K562 (cell line): ENCODE measurements at regions not wholly inside any gene's neighbourhood (a gene's known extent, or its start where the extent isn't known, plus 50 kb on each side); places are given as distances from the start of the nearest gene placed in this dataset.

ENCODE experiments used
- ATAC-seq: fragments of 200-7000 bp; cut with Tn5 transposase; 3 replicates; pipeline ENCODE4 v1.9.1; 2020; ENCODE audit warnings: moderate library complexity
- BruUV-seq: library from RNA; stranded (reverse); fragments of 400-500 nt; replicated peaks from 2 replicates; lab custom pipeline; 2021; lab: Mats Ljungman, UMichigan
- CTCF ChIA-PET: fragments of 300-600 bp; formaldehyde crosslinking; extraction: SDS; loops from one replicate; lab custom pipeline; 2021; ENCODE audit warnings: low intra/inter-chr PET ratio; lab: Yijun Ruan, JAX
- POLR2A ChIA-PET: fragments of 300-600, 350-650 bp; sonication (Branson Sonifier 250); formaldehyde crosslinking; extraction: SDS; loops from one replicate; lab custom pipeline; 2021; ENCODE audit warnings: antibody characterized with exemption, inconsistent platforms; lab: Yijun Ruan, JAX
- DNase-seq, 4 experiments: peaks; one replicate each; pipeline versions ENCODE4 v3.0.0 to v3.0.0-alpha.2; 2011 to 2018; ENCODE audit warnings: low spot score in 3 of 4, mixed read lengths in 3 of 4; ENCODE audit errors: extremely low read depth in 1 of 4
- FAIRE-seq: peaks from 2 replicates; lab custom pipeline; 2011; peaks lifted over from hg19 to GRCh38; lab: Jason Lieb, UNC
- H2AFZ ChIP-seq: 2 replicates; pipeline ENCODE4 v1.6.0; 2011; ENCODE audit warnings: low read depth, low read length, control low read depth, inconsistent platforms
- H3K27ac ChIP-seq: fragments of 200-600 bp; 3 replicates; pipeline ENCODE4 v1.8.0; 2011; ENCODE audit warnings: low read depth, mild to moderate bottlenecking, control low read depth, inconsistent platforms, low read length, moderate library complexity, mixed read lengths; ENCODE audit errors: extremely low read depth
- H3K27me3 ChIP-seq, 2 experiments: fragments of 300-600 bp in 1 of 2; 2 replicates in 1 of 2; 3 replicates in 1 of 2; pipeline versions ENCODE4 v1.6.0 to v1.8.0; 2011; ENCODE audit warnings: inconsistent platforms in 2 of 2, low read length in 2 of 2, mild to moderate bottlenecking in 1 of 2, mixed read lengths in 1 of 2, moderate library complexity in 1 of 2; ENCODE audit not compliant: control insufficient read depth in 2 of 2, insufficient read depth in 2 of 2
- H3K36me3 ChIP-seq: fragments of 300-600 bp; 3 replicates; pipeline ENCODE4 v1.8.0; 2011; ENCODE audit warnings: mild to moderate bottlenecking, low read length, inconsistent platforms; ENCODE audit not compliant: control insufficient read depth, insufficient read depth
- H3K4me1 ChIP-seq, 2 experiments: fragments of 200-600 bp in 1 of 2; replicated peaks in 1 of 2; 2 replicates in 1 of 2; 3 replicates in 1 of 2; pipeline versions ENCODE4 v1.5.1 to v1.8.0; 2011; ENCODE audit warnings: inconsistent platforms in 2 of 2, low read length in 2 of 2, mild to moderate bottlenecking in 1 of 2, mixed read lengths in 1 of 2, moderate library complexity in 1 of 2; ENCODE audit not compliant: control insufficient read depth in 2 of 2, insufficient read depth in 2 of 2
- H3K4me2 ChIP-seq: 2 replicates; pipeline ENCODE4 v1.6.1; 2011; ENCODE audit warnings: low read length, control low read depth, inconsistent platforms, mixed read lengths; ENCODE audit not compliant: insufficient read depth
- H3K4me3 ChIP-seq: fragments of 200-600 bp; sonication (generic), shearing (Covaris generic); 2 replicates; pipeline ENCODE4 v1.5.1; 2016; ENCODE audit warnings: control low read depth, inconsistent platforms
- H3K79me2 ChIP-seq: fragments of 200-600 bp; 3 replicates; pipeline ENCODE4 v1.8.0; 2011; ENCODE audit warnings: low read length, inconsistent platforms; ENCODE audit not compliant: control insufficient read depth, insufficient read depth
- H3K9ac ChIP-seq, 2 experiments: 2 replicates each; pipeline versions ENCODE4 v1.6.0 to v1.6.1; 2011; ENCODE audit warnings: low read depth in 2 of 2, low read length in 2 of 2, control low read depth in 1 of 2, inconsistent platforms in 1 of 2, mild to moderate bottlenecking in 1 of 2, mixed read lengths in 1 of 2; ENCODE audit not compliant: insufficient read depth in 1 of 2
- H3K9me1 ChIP-seq: one replicate; pipeline ENCODE4 v1.6.0; 2011; ENCODE audit warnings: inconsistent platforms, mild to moderate bottlenecking, low read length, moderate library complexity; ENCODE audit not compliant: control insufficient read depth, insufficient read depth
- H3K9me3 ChIP-seq: replicated peaks from 2 replicates; pipeline ENCODE4 v1.5.1; 2011; ENCODE audit warnings: low read depth, low read length, inconsistent platforms; ENCODE audit not compliant: control insufficient read depth, insufficient read depth
- H4K20me1 ChIP-seq: replicated peaks from 2 replicates; pipeline ENCODE4 v1.6.1; 2011; ENCODE audit warnings: low read length, inconsistent platforms, mixed read lengths; ENCODE audit not compliant: control insufficient read depth, insufficient read depth
- CBX8 ChIP-seq: fragments of 200-600 bp; sonication (generic); IDR thresholded peaks from 2 replicates; pipeline ENCODE4 v1.6.1; 2012; ENCODE audit warnings: borderline replicate concordance, mixed run types, low read depth, mild to moderate bottlenecking, moderate library complexity, mixed read lengths, low read length, control low read depth, inconsistent platforms; ENCODE audit not compliant: poor library complexity, severe bottlenecking; ENCODE audit errors: extremely low read depth
- CXXC5 ChIP-seq: fragments of 250-450 bp; sonication (Bioruptor Pico); IDR thresholded peaks from 2 replicates; pipeline ENCODE4 v1.8.0; 2022; ENCODE audit warnings: inconsistent platforms, mild to moderate bottlenecking, moderate library complexity
- RBM22 ChIP-seq: fragments of 200-400 bp; formaldehyde crosslinking; IDR thresholded peaks from 2 replicates; pipeline ENCODE4 v1.6.1; 2018; ENCODE audit warnings: low read length, low read depth; ENCODE audit not compliant: poor library complexity, severe bottlenecking
- RFX1 ChIP-seq: fragments of 450-650 bp; IDR thresholded peaks from 2 replicates; pipeline ENCODE4 v1.6.1; 2016; ENCODE audit warnings: mild to moderate bottlenecking, moderate library complexity
- TARDBP ChIP-seq: fragments of 450-650 bp; IDR thresholded peaks from 2 replicates; pipeline ENCODE4 v1.6.1; 2016
- WGBS: fragments of 100-300 bp; shearing (Covaris generic); methylation state at CpG from one replicate; pipeline ENCODE4 v1.1.6; 2016; ENCODE audit warnings: low coverage, mixed read lengths; ENCODE audit not compliant: insufficient coverage; ENCODE audit errors: missing lambda C conversion rate; 5-methylcytosine and 5-hydroxymethylcytosine counted together
- in situ Hi-C: fragments of 300-500 bp; cut with MboI; formaldehyde crosslinking; loops from 4 replicates; pipeline ENCODE4 v1.15.0; 2018; ENCODE audit warnings: inconsistent platforms, mixed read lengths
- intact Hi-C: fragments of 100-400 bp; cut with micrococcal nuclease; formaldehyde crosslinking; loops from 2 replicates; pipeline ENCODE4 v1.14.2; 2022
- TF ChIP-seq, protein P1 (sequence below): fragments of 450-650 bp; IDR thresholded peaks from 2 replicates; pipeline ENCODE4 v1.6.1; 2017; ENCODE audit warnings: mild to moderate bottlenecking, moderate library complexity
- TF ChIP-seq, protein P2 (sequence below): sonication (generic); formaldehyde crosslinking; IDR thresholded peaks from 2 replicates; pipeline ENCODE4 v1.8.0; 2022; ENCODE audit warnings: mild to moderate bottlenecking, missing genetic modification reagents

DNA sequence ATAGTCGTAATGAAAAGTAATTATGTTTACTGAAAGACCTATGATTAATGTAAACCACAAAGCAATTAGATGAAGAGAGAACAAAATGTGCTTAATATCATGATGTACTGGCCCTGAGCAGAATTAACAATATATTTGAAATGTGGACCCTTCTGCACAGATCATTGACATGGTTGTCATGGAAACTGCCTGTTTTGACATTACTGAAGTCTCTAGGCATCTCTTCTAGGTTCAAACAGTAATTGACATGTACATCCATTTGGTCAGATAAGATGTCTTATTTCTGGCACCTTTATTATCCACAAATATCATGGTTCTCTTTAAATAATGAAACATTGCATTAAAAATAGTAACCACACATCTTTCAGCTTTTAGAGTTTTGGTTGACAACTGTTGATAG lies 251.7 kb upstream of the GNPDA2 start:
- ChIA-PET CTCF (no interaction called here), POLR2A (no interaction called here)
- intact Hi-C loops (no loop called here), in situ Hi-C loops (no loop called here)
- TF ChIP-seq RBM22 = no peak
- peak; percentile 37 for TF ChIP-seq RFX1
- Histone ChIP-seq H3K27me3 (no peaks in the 10 kb centered on the region), H4K20me1 (no peaks in the 10 kb centered on the region), H3K4me1 (no peaks in the 10 kb centered on the region), H3K27ac (no peak overlapping the region), H3K79me2 (no peaks in the 10 kb centered on the region), H3K9ac (no peak overlapping the region), H2AFZ (no peak overlapping the region), H3K9me3 (no peaks in the 10 kb centered on the region), H3K4me3 (no peak overlapping the region), H3K9me1 (no peaks in the 10 kb centered on the region), H3K4me2 (no peak overlapping the region), H3K36me3 (no peaks in the 10 kb centered on the region)
- 0% methylated on average over 1 of the region's 1 CpG for WGBS
- no peak for ATAC-seq
- no peak for FAIRE-seq
- BruUV-seq = no TSS peak
- no peak for DNase-seq

DNA sequence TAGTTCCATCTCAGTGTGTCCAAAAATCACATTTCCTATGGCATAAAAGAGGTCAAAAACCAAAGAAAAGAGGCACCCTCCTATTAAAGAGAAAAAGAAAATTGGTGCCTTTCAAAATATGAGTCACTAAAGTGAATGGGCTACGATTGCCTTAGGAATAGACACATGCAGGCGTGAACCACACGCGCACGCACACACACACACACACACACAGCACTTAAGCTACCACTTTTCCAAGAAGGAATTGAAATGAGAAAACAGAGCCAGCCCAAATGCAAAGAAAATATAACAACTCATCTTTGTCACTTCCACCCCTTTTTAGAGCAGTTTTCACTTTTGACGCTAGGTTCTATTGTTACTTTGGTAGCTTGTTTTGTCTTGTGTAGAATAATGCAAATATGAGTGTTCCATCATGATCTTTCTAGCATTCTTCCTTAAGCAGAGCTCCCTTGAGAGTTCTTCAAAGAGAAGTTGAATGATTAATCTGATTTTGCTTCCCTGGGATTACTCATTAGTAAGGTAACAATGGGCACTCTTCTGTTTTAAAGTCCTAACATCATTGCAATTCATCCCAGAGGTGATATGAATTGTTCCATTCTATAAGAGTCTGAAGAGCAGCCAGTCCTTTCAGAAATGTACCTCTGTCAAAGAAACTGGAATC lies 239.2 kb upstream of the GNPDA2 start:
- ATAC-seq = no peak
- Histone ChIP-seq H2AFZ (no peak overlapping the region), H3K79me2 (no peaks in the 10 kb centered on the region), H3K9me1 (no peaks in the 10 kb centered on the region), H3K4me2 (no peak overlapping the region), H3K27me3 (no peaks in the 10 kb centered on the region), H3K9me3 (no peaks in the 10 kb centered on the region), H4K20me1 (no peaks in the 10 kb centered on the region), H3K4me1 (no peaks in the 10 kb centered on the region), H3K27ac (no peak overlapping the region), H3K36me3 (no peaks in the 10 kb centered on the region), H3K4me3 (no peak overlapping the region), H3K9ac (no peak overlapping the region)
- WGBS = 0% methylated on average over 6 of the region's 6 CpGs
- in situ Hi-C loops = no loop called here
- BruUV-seq = no TSS peak
- FAIRE-seq = no peak
- ChIA-PET CTCF (no interaction called here), POLR2A (no interaction called here)
- DNase-seq = no peak
- intact Hi-C loops = no loop called here
- TF ChIP-seq CBX8 = no peak
- TF ChIP-seq, protein P1, sequence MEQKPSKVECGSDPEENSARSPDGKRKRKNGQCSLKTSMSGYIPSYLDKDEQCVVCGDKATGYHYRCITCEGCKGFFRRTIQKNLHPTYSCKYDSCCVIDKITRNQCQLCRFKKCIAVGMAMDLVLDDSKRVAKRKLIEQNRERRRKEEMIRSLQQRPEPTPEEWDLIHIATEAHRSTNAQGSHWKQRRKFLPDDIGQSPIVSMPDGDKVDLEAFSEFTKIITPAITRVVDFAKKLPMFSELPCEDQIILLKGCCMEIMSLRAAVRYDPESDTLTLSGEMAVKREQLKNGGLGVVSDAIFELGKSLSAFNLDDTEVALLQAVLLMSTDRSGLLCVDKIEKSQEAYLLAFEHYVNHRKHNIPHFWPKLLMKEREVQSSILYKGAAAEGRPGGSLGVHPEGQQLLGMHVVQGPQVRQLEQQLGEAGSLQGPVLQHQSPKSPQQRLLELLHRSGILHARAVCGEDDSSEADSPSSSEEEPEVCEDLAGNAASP = no peak
- TF ChIP-seq CXXC5 (CRISPR knock-in tag) = no peak
- no peak for TF ChIP-seq TARDBP
- TF ChIP-seq, protein P2, sequence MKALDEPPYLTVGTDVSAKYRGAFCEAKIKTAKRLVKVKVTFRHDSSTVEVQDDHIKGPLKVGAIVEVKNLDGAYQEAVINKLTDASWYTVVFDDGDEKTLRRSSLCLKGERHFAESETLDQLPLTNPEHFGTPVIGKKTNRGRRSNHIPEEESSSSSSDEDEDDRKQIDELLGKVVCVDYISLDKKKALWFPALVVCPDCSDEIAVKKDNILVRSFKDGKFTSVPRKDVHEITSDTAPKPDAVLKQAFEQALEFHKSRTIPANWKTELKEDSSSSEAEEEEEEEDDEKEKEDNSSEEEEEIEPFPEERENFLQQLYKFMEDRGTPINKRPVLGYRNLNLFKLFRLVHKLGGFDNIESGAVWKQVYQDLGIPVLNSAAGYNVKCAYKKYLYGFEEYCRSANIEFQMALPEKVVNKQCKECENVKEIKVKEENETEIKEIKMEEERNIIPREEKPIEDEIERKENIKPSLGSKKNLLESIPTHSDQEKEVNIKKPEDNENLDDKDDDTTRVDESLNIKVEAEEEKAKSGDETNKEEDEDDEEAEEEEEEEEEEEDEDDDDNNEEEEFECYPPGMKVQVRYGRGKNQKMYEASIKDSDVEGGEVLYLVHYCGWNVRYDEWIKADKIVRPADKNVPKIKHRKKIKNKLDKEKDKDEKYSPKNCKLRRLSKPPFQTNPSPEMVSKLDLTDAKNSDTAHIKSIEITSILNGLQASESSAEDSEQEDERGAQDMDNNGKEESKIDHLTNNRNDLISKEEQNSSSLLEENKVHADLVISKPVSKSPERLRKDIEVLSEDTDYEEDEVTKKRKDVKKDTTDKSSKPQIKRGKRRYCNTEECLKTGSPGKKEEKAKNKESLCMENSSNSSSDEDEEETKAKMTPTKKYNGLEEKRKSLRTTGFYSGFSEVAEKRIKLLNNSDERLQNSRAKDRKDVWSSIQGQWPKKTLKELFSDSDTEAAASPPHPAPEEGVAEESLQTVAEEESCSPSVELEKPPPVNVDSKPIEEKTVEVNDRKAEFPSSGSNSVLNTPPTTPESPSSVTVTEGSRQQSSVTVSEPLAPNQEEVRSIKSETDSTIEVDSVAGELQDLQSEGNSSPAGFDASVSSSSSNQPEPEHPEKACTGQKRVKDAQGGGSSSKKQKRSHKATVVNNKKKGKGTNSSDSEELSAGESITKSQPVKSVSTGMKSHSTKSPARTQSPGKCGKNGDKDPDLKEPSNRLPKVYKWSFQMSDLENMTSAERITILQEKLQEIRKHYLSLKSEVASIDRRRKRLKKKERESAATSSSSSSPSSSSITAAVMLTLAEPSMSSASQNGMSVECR (CRISPR knock-in tag) = no peak
